CD4-positive, alpha-beta T cell treated with Interleukin-6 for 4 hours (primary cell): ENCODE measurements at regions not wholly inside any gene's neighbourhood (a gene's known extent, or its start where the extent isn't known, plus 50 kb on each side); places are given as distances from the start of the nearest gene placed in this dataset.
"Not testable (repeated sequence)": the region's sequence is repeated elsewhere in the genome, so short reads cannot be mapped to it uniquely, and the experiment has no call there.

Experiments used
- DNase-seq: peaks from one replicate; pipeline ENCODE4 v3.0.0-alpha.2; 2020; ENCODE audit warnings: mixed read lengths

DNA sequence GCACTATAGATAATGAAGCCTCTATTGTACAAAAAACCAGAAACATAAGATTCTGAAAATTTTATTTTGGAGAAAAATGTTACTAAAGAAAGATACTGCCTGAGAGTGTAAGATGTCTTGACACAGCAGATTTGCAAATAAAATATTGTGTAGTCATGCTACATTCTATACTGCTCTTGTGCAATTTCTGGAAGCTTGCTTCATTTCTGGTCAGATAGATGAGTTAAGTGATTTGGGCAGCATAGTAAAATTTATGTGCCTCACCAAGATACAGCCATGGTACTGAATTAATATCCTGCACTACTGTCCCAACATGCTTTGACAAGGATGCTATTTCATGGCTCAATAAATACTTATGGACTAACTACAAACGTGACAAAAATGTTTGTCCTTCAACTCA is 55.1 kb upstream of the STARD13 start:
- no peak for DNase-seq

DNA sequence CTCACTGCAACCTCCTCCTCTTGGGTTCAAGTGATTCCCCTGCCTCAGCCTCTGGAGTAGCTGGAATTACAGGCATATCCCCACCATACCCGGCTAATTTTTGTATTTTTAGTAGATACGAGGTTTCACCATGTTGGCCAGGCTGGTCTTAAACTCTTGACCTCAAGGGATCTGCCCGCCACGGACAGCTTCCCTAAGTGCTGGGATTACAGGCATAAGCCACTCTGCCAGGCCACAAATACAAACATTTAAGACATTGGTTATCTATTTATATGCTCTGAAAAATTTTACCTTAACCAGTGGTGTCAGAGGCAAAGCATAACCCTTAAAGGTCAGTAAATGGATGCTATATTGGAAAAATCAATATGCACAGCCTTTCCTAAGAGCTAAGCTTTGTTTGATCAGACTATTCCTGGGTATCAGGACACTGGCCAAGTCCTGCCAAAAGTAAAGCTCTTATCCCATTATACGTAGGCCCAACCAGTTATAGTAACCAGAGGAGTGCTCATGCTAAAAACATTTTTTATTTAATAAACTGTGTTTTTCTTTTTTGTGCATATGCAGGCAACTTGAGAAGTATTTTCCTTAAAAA is 56.4 kb upstream of the STARD13 start:
- DNase-seq, result no peak

DNA sequence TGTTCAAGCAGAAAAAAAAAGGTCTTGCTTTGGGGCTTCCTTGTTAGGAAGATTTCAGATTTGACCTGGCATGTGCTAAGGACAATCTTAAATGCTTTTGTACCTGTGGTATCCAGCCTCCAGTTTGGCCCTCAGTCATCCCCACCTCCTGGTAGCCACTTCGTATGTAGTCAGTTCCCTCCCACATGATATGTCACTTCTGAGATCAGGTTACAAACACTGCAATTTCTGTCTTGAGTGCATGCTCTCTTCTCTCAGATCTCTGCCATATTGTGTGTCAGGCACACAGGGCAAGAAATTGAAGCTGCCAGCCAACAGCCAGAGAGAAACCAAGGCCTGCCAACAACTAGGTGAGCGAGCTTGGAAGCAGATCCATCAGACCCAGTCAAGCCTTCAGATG is 60.3 kb upstream of the STARD13 start:
- no peak for DNase-seq

DNA sequence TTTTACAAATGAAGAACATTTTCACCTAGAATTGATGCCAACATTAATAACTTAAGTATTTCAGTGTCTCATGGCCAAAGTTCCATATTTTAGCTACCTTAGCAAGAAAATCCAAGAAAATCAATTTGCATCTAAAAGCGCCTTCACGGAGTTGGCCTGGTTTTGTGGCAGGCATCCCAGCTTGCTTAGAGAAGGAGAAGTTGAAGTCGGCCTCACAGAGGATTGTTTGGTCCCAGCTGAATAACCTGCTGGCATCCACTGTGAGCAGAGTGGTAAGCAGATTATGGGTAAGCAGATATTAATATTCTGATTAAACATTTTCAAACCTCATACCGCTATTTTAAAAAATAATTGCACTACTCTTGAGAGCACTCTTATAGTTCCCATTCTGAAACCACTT is 62.3 kb upstream of the STARD13 start:
- DNase-seq, result no peak

DNA sequence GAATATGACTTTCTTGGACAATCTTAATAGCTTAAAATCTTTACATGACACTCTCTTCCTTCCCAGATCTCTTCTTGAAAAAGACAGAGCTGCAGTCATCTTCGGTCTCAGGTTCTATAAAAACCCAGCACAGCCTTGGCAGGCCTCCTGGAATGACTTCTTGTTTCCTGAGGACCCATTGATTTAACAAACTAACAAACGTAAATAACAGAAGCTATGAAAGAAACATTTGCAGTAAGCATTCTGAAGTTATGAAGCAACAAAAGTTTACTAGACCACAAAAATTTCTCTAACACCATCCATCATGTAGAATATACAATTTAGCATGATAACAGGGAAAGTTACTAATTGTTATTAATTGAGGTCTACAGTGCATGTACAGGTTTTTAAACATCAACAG is 62.8 kb upstream of the STARD13 start:
- DNase-seq, result no peak

DNA sequence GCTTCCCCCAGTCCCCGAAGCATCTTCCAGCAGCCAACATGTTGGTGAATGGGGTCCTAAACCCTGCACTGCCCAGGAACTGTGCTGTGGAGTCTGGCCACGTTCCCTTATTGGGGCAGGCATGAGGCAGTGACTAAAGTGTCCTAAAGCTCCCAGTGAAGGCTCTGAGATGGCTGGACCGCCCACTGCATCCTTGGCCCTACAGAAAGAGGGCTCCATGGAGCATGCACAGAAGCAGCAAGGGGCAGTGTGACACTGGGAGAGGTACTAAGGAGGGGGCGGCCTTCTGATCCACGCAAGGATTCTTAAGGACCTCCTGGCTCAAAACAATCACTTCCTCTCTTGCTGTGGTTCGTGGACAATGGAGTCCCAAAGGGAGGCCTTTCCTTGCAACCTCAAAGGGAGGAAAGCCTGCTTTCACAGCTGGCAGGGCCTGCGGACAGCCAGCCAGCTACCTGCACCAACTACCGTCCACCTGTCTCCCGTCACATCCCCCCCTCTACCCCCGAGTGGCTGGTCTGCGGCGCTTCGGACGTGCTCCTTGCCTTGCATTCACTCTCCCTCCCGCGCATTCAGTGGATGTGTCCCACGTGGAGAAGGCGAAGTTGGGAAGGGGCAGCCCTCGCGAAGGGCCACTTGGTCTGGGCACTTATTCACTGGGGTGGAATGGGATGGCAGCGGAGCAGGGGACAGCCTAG is 63.9 kb upstream of the STARD13 start:
- DNase-seq, result no peak

DNA sequence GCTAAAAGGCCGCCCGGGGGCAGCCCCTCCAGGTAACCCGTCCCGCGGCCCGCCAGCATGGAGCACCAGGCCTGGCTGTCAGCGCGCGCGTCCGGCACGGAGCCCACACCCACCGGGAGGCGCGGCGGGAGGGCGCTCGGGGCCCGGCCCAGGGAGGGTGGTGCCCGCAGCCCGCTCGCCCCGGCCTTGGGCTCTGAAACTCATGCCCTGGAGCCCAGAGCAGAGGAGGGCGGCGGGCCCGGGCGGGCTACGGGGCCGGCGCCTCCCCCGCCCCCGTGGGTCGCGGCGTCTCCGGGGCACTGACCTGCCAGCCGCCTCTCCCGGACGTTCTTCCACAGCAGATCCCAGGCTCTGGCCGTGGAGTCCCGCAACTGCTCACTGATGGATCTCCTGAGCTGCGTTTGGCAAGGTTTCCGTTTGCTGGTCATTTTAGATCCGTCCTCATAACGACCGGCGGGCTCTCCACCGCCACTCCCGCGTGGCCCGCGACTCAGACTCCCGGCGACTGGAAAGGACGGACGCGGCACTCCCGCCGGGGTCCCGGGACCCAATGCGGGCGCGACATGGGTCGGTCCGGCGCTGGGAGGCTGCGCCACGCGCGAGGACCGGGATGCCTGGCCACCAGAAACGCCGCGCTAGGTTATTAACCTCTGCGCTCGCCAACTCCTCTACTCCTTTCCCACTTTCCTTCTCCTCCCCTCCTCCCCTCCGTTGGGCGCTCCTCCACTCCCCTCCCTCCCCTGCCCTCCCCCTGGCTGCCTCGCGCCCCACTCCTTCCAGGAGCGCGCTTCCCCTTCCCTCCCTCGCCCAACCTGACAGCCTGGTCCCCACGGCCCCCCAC is 64.7 kb upstream of the STARD13 start:
- DNase-seq, result no peak

DNA sequence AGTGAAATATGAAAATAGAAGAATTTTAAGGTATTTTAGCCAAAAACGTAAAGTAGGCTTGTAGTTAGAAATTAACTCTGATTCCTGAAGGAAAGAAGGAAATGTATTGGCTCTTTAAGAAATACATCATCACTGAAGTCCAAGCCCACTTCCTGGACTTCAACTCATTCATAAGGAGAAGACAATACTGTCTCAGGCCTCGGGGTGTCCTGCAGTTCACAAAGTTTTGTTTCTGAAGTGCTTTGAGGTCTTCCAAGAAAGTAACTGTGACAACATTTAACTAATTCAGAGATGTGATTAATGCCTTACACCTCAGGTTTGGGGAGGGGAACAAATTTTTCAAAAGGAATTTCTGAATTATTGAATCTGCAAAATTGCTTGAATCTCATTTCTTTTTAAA is 65.8 kb upstream of the STARD13 start:
- DNase-seq, result no peak

DNA sequence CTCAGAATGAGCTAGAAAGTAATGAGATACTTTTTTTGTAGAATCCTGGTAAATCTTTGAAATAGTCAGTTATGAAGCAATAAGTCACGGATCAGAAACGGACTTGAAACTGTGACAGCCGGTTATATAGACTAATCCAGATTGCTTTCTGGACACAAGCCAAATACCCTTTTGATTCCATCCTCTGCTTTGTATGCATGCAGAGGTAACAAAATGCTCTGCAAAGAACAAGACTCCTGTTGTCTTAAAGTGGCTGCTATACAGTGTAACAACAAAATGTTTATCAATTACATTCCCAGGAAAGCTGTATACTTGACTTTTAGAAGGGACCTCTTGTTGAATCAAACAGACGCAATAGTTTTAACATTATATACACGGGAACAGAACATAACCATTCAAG is 66.5 kb upstream of the STARD13 start:
- no peak for DNase-seq

DNA sequence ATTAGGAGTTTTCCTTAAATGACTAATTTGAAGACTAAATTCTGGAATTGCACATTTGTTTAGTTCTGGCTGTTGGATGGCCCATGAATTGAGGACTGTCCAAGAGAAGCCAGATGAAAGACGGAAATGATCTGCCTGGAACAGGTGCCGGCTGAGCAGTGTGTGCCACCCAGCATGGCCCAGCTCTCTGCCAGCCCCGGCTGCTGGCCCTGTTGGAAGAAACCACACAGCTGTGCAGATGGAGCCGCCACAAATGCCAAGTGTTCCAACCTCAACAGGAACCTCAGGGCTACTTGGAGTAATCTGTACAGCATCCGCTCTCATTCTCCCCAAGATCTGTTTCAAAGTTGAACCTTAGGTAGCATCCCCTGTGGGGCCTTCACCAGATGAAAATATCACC is 67.0 kb upstream of the STARD13 start:
- no peak for DNase-seq

DNA sequence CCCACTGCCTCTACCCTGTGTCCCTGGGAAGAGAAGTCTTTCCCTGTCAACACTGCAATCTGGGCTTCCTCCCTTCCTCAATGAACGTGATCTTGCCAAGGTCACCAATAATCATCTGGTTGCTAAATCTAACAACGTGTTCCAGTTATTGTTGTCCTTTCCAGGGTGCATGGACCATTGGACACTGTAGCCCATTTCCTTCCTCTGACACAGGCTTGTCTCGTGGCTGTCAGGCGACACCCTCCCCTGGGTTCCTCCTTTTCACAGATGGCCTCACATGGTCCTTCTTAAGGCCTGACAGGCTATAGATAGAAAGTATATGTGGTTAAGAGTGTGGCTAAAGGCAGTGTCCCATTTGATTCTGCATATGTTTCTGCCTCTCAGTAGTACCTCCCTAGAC is 67.7 kb upstream of the STARD13 start:
- DNase-seq, result no peak

DNA sequence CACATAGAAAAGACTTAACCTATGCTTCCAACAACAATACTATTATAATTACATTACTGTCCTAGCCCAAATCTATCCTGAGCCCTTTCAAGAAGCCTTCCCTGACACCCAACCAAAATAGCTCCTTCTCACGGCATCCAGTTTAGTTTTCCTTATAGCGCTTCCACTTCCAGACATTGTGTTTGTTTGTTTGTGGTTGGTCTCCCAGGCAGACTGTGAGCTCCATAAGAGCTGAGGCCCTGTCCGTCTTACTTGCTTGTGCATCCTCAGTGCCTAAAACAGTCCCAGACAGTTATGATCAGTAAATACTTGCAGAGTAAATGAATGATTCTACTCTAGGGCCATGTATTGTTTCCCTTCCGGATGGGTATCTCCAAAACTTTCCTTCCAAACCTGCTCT is 68.1 kb upstream of the STARD13 start:
- no peak for DNase-seq

DNA sequence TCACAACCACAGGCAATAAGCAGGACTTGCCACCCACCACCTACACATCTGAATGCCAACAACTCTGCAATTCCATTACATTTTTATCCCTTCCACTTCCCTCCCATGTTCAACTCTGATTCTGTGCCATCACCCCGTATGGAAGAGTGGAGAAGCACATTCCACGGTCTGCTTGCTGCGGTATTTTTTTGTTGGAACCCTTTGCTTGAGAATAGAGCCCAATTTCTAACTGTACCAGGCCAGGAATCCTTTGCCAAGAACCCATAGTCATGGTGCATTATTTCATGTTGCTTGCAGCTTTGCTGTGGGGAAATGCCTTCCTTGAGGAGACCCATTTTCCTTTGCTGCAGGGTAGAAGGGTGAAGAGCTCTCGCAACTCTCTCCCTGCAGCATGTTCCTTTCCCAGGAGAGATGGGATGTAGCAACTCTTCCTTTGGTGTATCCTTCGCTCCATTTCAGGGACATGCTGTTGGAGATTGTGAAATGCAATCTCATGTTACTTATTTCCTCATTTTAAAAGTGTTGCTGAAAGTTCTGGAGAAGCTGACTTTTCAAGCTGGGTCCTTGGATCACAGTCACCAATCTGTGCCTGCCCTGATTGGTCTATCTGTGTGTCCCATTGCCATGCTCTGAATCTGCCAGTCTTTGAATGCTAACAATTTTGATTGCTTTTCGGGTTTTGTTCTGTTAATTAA is 69.8 kb upstream of the STARD13 start:
- no peak for DNase-seq

DNA sequence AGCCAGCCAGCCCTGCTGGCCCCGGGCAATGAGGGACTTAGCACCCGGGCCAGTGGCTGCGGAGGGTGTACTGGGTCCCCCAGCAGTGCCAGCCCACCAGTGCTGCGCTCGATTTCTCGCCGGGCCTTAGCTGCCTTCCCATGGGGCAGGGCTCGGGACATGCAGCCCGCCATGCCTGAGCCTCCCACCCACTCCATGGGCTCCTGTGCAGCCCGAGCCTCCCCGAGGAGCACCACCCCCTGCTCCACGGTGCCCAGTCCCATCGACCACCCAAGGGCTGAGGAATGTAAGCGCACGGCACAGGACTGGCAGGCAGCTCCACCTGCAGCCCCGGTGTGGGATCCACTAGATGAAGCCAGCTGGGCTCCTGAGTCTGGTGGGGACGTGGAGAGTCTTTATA is 72.5 kb upstream of the STARD13 start:
- not testable (repeated sequence) for DNase-seq

DNA sequence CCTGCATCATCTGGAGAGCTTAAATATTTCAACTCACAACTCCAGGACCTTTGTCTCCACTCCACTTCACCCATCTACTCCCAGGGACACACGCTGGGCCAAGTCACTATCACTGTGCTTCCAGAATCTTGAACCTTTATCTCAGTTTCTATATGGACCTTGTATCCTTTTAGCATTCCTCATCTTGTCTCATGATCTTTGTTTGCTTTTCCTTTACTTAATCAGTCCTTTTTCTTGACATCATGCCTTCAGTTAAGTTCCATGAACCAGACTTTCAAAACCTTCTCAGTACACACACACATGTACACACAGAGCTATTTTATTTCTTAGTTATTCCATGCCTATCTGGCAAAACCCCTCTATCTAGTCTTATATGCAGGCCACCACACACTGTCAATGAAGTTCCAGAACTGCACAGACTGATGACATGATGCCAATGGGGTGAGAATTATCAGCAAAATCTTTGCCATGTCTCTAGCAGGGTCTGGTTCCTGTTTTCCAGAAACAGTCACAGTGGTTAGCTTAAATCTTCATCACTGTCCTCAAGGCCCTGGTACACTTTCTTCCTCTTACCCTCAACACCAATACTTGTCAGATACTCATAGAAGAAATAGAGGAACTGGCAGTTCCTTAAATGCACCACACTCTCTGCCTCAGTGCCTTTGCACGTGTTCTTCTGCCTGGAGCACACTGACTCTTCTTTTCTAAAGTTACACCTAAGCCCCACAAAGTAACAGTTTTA is 77.6 kb upstream of the STARD13 start:
- DNase-seq, result no peak

DNA sequence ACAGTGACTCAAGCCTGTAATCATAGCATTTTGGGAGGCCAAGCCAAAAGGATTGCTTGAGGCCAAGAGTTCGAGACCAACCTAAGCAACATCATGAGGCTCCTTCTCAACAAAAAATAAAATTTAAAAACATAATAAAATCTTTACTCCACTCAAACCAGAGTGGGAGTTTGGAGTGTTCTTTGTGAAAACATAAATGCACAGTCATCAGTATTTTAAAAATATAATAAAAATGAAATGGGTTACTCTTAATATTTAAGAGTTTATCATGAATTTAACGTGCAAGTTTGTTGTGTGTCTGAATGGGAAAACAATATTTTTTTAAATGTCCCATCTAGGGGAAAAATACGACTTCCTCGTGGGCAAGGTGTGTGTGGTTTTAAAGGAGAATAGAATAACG is 78.6 kb upstream of the STARD13 start:
- no peak for DNase-seq

DNA sequence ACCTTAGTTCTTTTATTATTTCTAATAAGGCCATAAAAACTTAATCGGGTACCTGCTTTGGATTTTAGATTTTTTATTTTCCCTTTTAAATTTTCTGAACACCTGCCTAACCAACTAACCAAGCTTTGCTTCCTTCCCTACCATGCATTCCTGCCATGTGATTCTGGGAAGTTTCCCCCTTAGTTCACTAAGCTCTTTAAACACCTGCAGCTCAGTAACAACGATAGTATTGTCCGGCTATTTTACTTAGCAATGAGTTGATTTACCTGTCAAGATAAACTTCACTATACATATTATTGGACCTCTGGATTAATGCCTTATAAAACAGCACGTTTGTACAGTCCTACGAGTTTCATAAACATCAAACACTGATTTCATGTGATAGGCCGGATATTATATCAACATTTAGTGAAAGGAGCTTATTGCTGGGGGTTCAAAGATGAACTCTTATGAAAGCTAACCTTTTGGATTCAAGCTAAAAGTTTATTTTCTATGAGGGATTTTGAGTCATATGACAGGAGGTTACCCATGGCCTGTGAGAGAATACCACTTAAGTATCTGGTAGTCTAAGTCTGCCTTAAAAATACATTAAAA is 81.0 kb upstream of the STARD13 start:
- DNase-seq, result no peak

DNA sequence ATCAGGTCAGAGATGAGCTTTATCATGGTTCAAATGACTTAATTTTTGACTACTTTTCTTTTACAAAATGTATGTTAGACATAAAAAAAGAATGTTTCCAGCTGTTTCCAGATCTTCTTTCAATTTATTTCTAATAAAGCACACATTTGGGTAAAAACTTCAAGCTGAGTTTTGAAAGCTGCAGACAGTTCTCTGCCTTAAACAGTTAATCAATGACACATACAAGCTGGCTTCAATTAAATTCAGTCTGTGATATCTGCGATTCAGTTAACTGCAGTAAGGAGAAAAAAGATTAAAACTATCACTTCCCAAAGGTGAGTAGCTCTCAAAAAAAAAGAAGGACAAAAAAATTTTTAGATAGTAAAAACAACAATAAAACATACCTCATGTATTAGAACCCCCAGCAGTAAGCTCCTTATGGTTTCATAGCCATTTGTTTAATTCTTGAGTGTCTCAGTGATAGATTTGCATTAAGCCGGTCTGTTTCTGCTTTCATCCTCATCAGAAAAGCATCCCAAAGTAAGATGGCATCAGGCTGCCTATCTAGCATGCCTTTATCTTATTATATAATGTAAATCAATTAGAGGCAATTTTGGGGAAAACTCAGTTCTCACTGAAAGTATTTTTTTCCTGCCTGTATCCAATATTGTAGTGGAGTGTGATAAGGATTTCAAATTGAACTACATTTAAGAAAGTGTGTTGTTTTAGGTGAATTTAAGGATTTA is 81.8 kb upstream of the STARD13 start:
- no peak for DNase-seq

DNA sequence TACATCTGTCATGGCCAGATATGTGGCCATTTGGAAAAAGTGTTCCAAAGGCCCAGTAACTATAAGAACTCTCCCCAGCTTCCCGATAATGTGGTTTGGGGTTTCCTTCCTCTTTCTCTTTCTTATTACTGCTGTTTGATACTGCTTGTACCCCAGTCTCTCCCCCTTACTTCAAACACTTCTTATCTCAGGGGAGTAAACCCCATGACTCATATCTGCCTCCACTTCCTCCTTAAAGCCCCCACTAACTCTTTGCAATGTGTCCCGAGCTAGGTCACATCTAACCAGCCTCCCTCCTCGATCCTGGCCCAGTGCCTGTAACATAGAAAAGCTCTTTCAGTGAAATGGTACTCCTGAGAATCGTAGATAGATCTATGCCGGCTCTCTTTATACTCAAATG is 82.4 kb upstream of the STARD13 start:
- DNase-seq, result no peak

DNA sequence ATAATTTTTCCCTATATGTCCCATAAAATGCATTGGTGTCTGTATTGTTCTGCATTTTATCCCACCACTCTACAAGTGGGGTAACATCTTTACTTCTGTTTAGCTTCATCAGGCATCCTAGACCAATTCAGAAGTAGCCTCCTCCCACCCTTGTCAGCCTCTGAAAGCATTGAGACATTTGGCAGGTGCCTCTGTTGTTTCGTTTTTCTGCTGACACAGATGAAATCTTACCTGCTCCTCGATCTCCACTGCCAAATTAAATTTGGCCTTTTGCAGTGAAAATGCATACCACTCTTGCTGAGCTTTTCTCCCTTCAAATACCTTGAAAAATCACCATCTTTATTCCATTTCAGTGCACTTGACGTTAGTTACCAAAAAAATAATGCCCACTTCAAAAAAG is 83.5 kb upstream of the STARD13 start:
- DNase-seq, result no peak

DNA sequence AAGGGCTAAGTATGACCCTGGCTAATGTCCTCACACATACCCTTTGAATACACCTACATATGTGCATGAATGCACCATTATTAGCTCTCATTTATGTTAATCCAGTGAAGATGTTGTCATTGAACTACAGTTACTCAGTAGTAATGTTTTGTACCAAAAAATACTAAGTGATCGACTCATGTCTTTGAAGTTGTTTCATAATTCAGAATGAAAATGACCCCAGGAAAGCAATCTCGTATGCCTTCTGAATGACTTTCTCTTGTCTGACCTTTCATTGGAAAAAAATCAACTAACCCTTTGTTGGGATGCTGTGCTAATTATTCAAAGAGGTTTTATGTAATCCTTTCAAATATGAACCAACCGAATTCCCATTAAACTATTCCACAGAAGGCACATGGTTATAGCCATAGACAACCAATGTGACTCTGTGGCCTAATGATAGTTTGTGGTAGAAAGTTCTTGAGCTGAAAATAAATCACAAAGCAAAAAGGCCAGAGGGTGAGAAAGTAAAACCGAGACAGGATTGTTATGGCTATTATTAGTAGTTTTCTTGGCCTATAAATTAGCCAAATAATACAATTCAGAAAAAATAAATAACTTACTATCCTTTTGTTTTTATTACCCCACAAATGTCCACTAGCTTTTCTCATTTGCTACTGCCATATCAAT is 86.8 kb upstream of the STARD13 start:
- DNase-seq, result no peak
